GM23338 (cell line): ENCODE measurements at regions not wholly inside any gene's neighbourhood (a gene's known extent, or its start where the extent isn't known, plus 50 kb on each side); places are given as distances from the start of the nearest gene placed in this dataset.

Experiments
- ATAC-seq: fragments of 200-7000 bp; cut with Tn5 transposase; 3 replicates; pipeline ENCODE4 v1.9.1; 2020
- DNase-seq: peaks from one replicate; pipeline ENCODE4 v3.0.0-alpha.2; 2015; ENCODE audit warnings: low spot score
- H2AFZ ChIP-seq: fragments of 200-600 bp; sonication (generic); 2 replicates; pipeline ENCODE4 v1.8.0; 2016; ENCODE audit warnings: antibody characterized with exemption, mild to moderate bottlenecking, moderate library complexity
- H3F3A ChIP-seq: fragments of 200-600 bp; sonication (generic); replicated peaks from 2 replicates; pipeline ENCODE4 v1.8.0; 2017; ENCODE audit warnings: antibody characterized with exemption, mixed run types, low read depth
- H3K27ac ChIP-seq: fragments of 200-600 bp; sonication (generic); 2 replicates; pipeline ENCODE4 v1.6.1; 2016; ENCODE audit warnings: low read depth
- H3K27me3 ChIP-seq: fragments of 200-600 bp; sonication (generic); 2 replicates; pipeline ENCODE4 v1.8.0; 2016; ENCODE audit warnings: mild to moderate bottlenecking, mixed run types, moderate library complexity; ENCODE audit not compliant: insufficient read depth
- H3K36me3 ChIP-seq: fragments of 200-600 bp; sonication (generic); 2 replicates; pipeline ENCODE4 v1.8.0; 2016; ENCODE audit warnings: mild to moderate bottlenecking; ENCODE audit not compliant: insufficient read depth
- H3K4me1 ChIP-seq: fragments of 200-600 bp; sonication (generic); 2 replicates; pipeline ENCODE4 v1.8.0; 2016; ENCODE audit warnings: mild to moderate bottlenecking, moderate library complexity; ENCODE audit not compliant: insufficient read depth
- H3K4me2 ChIP-seq: fragments of 200-600 bp; sonication (generic); 2 replicates; pipeline ENCODE4 v1.7.1; 2017; ENCODE audit warnings: mixed run types
- H3K4me3 ChIP-seq: fragments of 200-600 bp; sonication (generic); 2 replicates; pipeline ENCODE4 v1.6.1; 2016; ENCODE audit warnings: mixed run types
- H3K79me2 ChIP-seq: fragments of 200-600 bp; sonication (generic); replicated peaks from 2 replicates; pipeline ENCODE4 v1.8.0; 2017; ENCODE audit warnings: mild to moderate bottlenecking; ENCODE audit not compliant: insufficient read depth
- H3K9me2 ChIP-seq: fragments of 200-600 bp; sonication (generic); 2 replicates; pipeline ENCODE4 v1.8.0; 2017; ENCODE audit not compliant: insufficient read depth
- H4K20me1 ChIP-seq: fragments of 200-600 bp; sonication (generic); replicated peaks from 2 replicates; pipeline ENCODE4 v1.8.0; 2017; ENCODE audit warnings: mild to moderate bottlenecking; ENCODE audit not compliant: insufficient read depth
- H3K27ac Mint-ChIP-seq: 2 replicates; pipeline ENCODE4 v1.8.0; 2020; ENCODE audit warnings: inconsistent platforms, mild to moderate bottlenecking, moderate library complexity, mixed read lengths
- H3K27me3 Mint-ChIP-seq: 3 replicates; pipeline ENCODE4 v1.8.0; 2022; ENCODE audit warnings: low read depth, mild to moderate bottlenecking, moderate library complexity, mixed read lengths, inconsistent platforms; ENCODE audit not compliant: insufficient read depth, poor library complexity
- H3K36me3 Mint-ChIP-seq: 3 replicates; pipeline ENCODE4 v1.8.0; 2021; ENCODE audit warnings: low read depth, mild to moderate bottlenecking, inconsistent platforms, moderate library complexity, mixed read lengths
- H3K4me1 Mint-ChIP-seq: 3 replicates; pipeline ENCODE4 v1.8.0; 2020; ENCODE audit warnings: mild to moderate bottlenecking, inconsistent platforms, mixed read lengths
- H3K4me3 Mint-ChIP-seq: 3 replicates; pipeline ENCODE4 v1.8.0; 2021; ENCODE audit warnings: moderate library complexity, mild to moderate bottlenecking, inconsistent platforms, mixed read lengths
- H3K9me3 Mint-ChIP-seq: 3 replicates; pipeline ENCODE4 v1.8.0; 2020; ENCODE audit warnings: moderate library complexity, mild to moderate bottlenecking, inconsistent platforms, mixed read lengths
- EZH2 ChIP-seq: fragments of 200-600 bp; sonication (generic); IDR thresholded peaks from one replicate; pipeline ENCODE4 v1.8.0; 2017; ENCODE audit warnings: antibody characterized with exemption, mild to moderate bottlenecking, low read depth; ENCODE audit not compliant: unreplicated experiment
- EZH2phosphoT487 ChIP-seq: fragments of 200-600 bp; sonication (generic); IDR thresholded peaks from one replicate; pipeline ENCODE4 v1.8.1; 2018; ENCODE audit warnings: antibody characterized with exemption; ENCODE audit not compliant: unreplicated experiment
- NANOG ChIP-seq: IDR thresholded peaks from 2 replicates; pipeline ENCODE4 v1.6.1; 2016; ENCODE audit warnings: antibody characterized with exemption, borderline replicate concordance
- REST ChIP-seq: IDR thresholded peaks from one replicate; pipeline ENCODE4 v1.6.1; 2018; ENCODE audit warnings: antibody characterized with exemption; ENCODE audit not compliant: unreplicated experiment
- STAT1 ChIP-seq: IDR thresholded peaks from one replicate; pipeline ENCODE4 v1.6.1; 2016; ENCODE audit warnings: antibody characterized with exemption; ENCODE audit not compliant: unreplicated experiment
- ZNF114 ChIP-seq: fragments of 250-450 bp; sonication (Bioruptor Pico); IDR thresholded peaks from 2 replicates; pipeline ENCODE4 v1.5.0; 2020; ENCODE audit warnings: mild to moderate bottlenecking, moderate library complexity
- TF ChIP-seq, protein P1 (sequence below), 2 experiments: fragments of 200-600 bp in 1 of 2; sonication (generic) in 1 of 2; conservative IDR thresholded peaks; 2 replicates each; pipeline versions ENCODE4 v1.5.1 to v1.6.1; 2016 to 2017; ENCODE audit warnings: antibody characterized with exemption in 2 of 2, low read depth in 2 of 2, mild to moderate bottlenecking in 2 of 2, moderate library complexity in 1 of 2
- TF ChIP-seq, protein P2 (sequence below): fragments of 250-450 bp; sonication (Bioruptor Pico); IDR thresholded peaks from 2 replicates; pipeline ENCODE4 v1.5.0; 2020; ENCODE audit warnings: mild to moderate bottlenecking, moderate library complexity

GRCh38 chr20:63066506-63067265 lies 59.9 kb upstream of the BHLHE23 start:
- Histone ChIP-seq H3K4me3 (no peak overlapping the region), H3K4me1 (no peaks in the 10 kb centered on the region), H3K79me2 (no peaks in the 10 kb centered on the region), H4K20me1 (no peaks in the 10 kb centered on the region; the same call in 1 of the 2 replicates), H3K4me2 (no peak overlapping the region), H3K27ac (no peak overlapping the region), H2AFZ (no peak overlapping the region), H3F3A (no peaks in the 10 kb centered on the region), H3K36me3 (no peaks in the 10 kb centered on the region), H3K9me2 (no peaks in the 10 kb centered on the region), H3K27me3 (peaks cover 11% of the 10 kb centered on the region)
- Mint-ChIP-seq H3K4me1 (peaks cover 6% of the 10 kb centered on the region; the same call in 2 of the 3 replicates), H3K9me3 (peaks cover 4% of the 10 kb centered on the region), H3K27me3 (peaks cover 31% of the 10 kb centered on the region), H3K36me3 (no peaks in the 10 kb centered on the region; the same call in 2 of the 3 replicates), H3K27ac (no peak overlapping the region), H3K4me3 (no peak overlapping the region)
- ATAC-seq (no peak), DNase-seq (no peak)
- TF ChIP-seq, protein P1, sequence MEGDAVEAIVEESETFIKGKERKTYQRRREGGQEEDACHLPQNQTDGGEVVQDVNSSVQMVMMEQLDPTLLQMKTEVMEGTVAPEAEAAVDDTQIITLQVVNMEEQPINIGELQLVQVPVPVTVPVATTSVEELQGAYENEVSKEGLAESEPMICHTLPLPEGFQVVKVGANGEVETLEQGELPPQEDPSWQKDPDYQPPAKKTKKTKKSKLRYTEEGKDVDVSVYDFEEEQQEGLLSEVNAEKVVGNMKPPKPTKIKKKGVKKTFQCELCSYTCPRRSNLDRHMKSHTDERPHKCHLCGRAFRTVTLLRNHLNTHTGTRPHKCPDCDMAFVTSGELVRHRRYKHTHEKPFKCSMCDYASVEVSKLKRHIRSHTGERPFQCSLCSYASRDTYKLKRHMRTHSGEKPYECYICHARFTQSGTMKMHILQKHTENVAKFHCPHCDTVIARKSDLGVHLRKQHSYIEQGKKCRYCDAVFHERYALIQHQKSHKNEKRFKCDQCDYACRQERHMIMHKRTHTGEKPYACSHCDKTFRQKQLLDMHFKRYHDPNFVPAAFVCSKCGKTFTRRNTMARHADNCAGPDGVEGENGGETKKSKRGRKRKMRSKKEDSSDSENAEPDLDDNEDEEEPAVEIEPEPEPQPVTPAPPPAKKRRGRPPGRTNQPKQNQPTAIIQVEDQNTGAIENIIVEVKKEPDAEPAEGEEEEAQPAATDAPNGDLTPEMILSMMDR (conservative IDR thresholded peaks at IDR 0.05; ENCODE audit: low read depth in 2 of 2): no peak
- TF ChIP-seq, protein P2, sequence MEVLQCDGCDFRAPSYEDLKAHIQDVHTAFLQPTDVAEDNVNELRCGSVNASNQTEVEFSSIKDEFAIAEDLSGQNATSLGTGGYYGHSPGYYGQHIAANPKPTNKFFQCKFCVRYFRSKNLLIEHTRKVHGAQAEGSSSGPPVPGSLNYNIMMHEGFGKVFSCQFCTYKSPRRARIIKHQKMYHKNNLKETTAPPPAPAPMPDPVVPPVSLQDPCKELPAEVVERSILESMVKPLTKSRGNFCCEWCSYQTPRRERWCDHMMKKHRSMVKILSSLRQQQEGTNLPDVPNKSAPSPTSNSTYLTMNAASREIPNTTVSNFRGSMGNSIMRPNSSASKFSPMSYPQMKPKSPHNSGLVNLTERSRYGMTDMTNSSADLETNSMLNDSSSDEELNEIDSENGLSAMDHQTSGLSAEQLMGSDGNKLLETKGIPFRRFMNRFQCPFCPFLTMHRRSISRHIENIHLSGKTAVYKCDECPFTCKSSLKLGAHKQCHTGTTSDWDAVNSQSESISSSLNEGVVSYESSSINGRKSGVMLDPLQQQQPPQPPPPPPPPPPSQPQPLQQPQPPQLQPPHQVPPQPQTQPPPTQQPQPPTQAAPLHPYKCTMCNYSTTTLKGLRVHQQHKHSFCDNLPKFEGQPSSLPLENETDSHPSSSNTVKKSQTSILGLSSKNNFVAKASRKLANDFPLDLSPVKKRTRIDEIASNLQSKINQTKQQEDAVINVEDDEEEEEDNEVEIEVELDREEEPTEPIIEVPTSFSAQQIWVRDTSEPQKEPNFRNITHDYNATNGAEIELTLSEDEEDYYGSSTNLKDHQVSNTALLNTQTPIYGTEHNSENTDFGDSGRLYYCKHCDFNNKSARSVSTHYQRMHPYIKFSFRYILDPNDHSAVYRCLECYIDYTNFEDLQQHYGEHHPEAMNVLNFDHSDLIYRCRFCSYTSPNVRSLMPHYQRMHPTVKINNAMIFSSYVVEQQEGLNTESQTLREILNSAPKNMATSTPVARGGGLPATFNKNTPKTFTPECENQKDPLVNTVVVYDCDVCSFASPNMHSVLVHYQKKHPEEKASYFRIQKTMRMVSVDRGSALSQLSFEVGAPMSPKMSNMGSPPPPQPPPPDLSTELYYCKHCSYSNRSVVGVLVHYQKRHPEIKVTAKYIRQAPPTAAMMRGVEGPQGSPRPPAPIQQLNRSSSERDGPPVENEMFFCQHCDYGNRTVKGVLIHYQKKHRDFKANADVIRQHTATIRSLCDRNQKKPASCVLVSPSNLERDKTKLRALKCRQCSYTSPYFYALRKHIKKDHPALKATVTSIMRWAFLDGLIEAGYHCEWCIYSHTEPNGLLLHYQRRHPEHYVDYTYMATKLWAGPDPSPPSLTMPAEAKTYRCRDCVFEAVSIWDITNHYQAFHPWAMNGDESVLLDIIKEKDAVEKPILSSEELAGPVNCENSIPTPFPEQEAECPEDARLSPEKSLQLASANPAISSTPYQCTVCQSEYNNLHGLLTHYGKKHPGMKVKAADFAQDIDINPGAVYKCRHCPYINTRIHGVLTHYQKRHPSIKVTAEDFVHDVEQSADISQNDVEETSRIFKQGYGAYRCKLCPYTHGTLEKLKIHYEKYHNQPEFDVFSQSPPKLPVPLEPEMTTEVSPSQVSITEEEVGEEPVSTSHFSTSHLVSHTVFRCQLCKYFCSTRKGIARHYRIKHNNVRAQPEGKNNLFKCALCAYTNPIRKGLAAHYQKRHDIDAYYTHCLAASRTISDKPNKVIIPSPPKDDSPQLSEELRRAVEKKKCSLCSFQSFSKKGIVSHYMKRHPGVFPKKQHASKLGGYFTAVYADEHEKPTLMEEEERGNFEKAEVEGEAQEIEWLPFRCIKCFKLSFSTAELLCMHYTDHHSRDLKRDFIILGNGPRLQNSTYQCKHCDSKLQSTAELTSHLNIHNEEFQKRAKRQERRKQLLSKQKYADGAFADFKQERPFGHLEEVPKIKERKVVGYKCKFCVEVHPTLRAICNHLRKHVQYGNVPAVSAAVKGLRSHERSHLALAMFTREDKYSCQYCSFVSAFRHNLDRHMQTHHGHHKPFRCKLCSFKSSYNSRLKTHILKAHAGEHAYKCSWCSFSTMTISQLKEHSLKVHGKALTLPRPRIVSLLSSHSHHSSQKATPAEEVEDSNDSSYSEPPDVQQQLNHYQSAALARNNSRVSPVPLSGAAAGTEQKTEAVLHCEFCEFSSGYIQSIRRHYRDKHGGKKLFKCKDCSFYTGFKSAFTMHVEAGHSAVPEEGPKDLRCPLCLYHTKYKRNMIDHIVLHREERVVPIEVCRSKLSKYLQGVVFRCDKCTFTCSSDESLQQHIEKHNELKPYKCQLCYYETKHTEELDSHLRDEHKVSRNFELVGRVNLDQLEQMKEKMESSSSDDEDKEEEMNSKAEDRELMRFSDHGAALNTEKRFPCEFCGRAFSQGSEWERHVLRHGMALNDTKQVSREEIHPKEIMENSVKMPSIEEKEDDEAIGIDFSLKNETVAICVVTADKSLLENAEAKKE (CRISPR knock-in tag): no peak
- TF ChIP-seq EZH2 (no peak), STAT1 (no peak), ZNF114 (no peak), REST (no peak), NANOG (no peak), EZH2phosphoT487 (no peak)
